Stimulated activated CD8-positive, alpha-beta memory T cell treated with anti-CD3 and anti-CD28 coated beads, Interleukin-15, amount 100 ng/mL, for 4 hours (primary cell): ENCODE measurements at regions not wholly inside any gene's neighbourhood (a gene's known extent, or its start where the extent isn't known, plus 50 kb on each side); places are given as distances from the start of the nearest gene placed in this dataset.

Experiments
- DNase-seq, 2 donors: peaks; one replicate each; pipeline ENCODE4 v3.0.0-alpha.2; 2020; ENCODE audit warnings: low read depth in 2 of 2

GRCh38 chr6:225907-226306 is 66.4 kb upstream of the DUSP22 start:
- no peak for DNase-seq

GRCh38 chr6:226516-227073 is 65.7 kb upstream of the DUSP22 start:
- DNase-seq = no peak

GRCh38 chr6:227074-227782 is 65.1 kb upstream of the DUSP22 start:
- DNase-seq = no peak

DNA sequence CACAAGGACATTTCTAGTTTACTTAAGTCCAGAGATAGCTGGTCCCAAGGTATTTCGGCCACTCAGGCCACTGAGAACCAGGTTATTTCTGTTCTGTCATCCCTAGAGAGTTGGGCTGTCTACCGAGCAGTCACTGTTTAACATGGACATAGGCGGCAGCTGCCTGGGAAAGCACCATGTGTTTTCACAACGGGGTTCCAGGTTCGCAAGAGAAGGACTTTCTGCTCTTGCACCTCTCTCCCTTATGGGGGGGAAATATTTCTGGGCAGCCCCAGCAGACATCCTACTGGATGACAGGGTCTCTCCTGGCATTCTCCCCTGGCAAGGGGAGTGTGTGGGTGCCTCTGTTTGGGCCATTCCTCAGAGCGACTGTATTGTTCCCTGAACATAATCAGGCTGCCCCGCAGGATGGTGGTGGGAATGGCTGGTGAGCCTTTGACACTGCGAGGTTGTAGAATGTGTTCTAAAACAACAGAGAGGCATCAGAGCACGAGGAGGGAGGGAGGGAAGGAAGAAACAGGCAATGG is 64.4 kb upstream of the DUSP22 start:
- no peak for DNase-seq

- no peak for DNase-seq
Measured at GRCh38 chr6:228881-229651, 63.2 kb upstream of the DUSP22 start.

- no peak for DNase-seq
Measured at GRCh38 chr6:231779-232178, 60.5 kb upstream of the DUSP22 start.

- DNase-seq = no peak
Measured at GRCh38 chr6:232982-233640, 59.2 kb upstream of the DUSP22 start.

- no peak for DNase-seq
Measured at GRCh38 chr6:234706-235372, 57.4 kb upstream of the DUSP22 start.

- DNase-seq = peak; percentile 34 to 82
Measured at GRCh38 chr6:235763-236360, 56.4 kb upstream of the DUSP22 start.

DNA sequence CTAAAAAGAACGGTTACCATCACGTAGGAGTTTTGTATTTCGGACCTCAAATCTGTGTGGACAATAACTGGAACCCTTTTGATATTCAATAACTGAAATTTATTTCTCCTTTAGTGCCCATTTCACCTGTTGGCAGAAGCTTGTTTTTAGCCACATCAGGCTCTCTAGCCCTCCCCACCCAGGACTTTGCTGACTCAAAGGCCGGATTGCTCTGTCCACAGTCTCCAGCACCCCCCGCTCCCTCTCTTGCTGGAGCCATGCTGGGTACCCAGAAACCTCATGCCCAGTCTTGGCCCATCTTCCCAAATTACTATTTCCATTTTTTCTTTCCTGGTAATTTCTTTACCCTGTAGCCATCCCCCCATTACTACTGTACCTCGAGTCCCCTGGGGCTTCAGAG is 55.8 kb upstream of the DUSP22 start:
- DNase-seq = no peak

DNA sequence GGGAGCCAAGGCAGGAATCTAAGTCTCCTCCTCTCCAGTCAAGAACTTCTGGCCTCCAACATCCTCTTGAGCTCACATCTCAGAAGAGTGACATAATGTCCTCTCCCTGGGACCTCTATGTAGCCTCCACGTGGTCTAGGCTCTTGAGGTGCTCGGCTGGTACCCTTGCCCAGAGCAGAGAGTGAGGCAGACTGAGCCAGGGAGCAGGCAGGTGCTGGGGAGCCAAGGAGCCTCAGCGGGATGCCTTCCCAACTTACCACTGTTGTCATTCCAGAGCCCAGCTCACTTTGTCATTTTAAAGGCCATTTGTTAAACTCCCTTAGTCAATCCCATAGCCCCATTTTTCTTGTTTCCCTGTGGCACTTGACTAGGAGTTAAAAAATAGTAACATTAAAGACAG is 52.1 kb upstream of the DUSP22 start:
- DNase-seq = no peak

DNA sequence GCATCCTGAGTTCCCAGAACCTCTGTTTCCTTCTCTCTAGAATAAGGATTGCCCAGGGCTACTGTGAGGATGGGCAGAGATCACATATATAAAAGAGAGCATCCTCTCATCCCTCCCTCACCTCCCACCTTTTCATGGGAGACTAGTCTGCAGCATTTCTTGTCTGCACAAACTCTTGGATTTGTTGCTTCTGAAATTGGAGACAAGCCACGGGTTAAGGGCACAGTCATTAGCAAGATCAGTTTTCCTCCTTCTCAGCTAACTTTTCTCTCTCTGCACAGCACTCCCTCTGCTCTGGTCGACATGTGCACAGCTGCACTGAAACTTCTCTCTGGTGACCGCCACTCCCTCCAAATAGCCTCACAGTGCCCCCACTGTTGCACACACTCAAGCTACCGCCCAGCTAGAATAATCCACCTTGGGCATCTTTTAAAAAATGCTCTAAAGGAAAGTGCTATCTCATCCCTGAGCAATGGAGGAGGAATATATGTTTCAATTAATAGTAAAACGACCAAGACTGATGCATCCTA is 50.9 kb upstream of the DUSP22 start:
- DNase-seq = no peak
